Mucosa of rectum (tissue), 2 donors: ENCODE measurements at regions not wholly inside any gene's neighbourhood (a gene's known extent, or its start where the extent isn't known, plus 50 kb on each side); places are given as distances from the start of the nearest gene placed in this dataset.

Experiments used
- H3K27ac ChIP-seq, 2 donors: one replicate each; pipeline ENCODE4 v1.7.0; 2013; ENCODE audit warnings: inconsistent platforms in 2 of 2, low read depth in 2 of 2, low read length in 2 of 2
- H3K27me3 ChIP-seq, 2 donors: one replicate each; pipeline ENCODE4 v1.7.0; 2013; ENCODE audit warnings: low read length in 2 of 2; ENCODE audit not compliant: control insufficient read depth in 2 of 2, insufficient read depth in 2 of 2
- H3K36me3 ChIP-seq, 2 donors: one replicate each; pipeline ENCODE4 v1.7.0; 2013; ENCODE audit warnings: low read length in 2 of 2; ENCODE audit not compliant: control insufficient read depth in 2 of 2, insufficient read depth in 2 of 2
- H3K4me1 ChIP-seq, 2 donors: one replicate each; pipeline ENCODE4 v1.7.0; 2013; ENCODE audit warnings: low read length in 2 of 2, mild to moderate bottlenecking in 1 of 2; ENCODE audit not compliant: control insufficient read depth in 2 of 2, insufficient read depth in 2 of 2
- H3K4me3 ChIP-seq, 2 donors: one replicate each; pipeline ENCODE4 v1.7.0; 2013; ENCODE audit warnings: low read length in 2 of 2
- H3K9ac ChIP-seq, 2 donors: one replicate each; pipeline ENCODE4 v1.7.0; 2013; ENCODE audit warnings: low read length in 2 of 2, low read depth in 1 of 2, mild to moderate bottlenecking in 1 of 2
- H3K9me3 ChIP-seq, 2 donors: one replicate each; pipeline ENCODE4 v1.7.0; 2013; ENCODE audit warnings: low read length in 2 of 2; ENCODE audit not compliant: control insufficient read depth in 2 of 2
- donor health status: healthy.
- donor health status: Normal muscosa, but diverticular disease.

GRCh38 chr4:15262396-15262795, 165.4 kb upstream of the C1QTNF7 start:
- Histone ChIP-seq H3K9me3 (no peaks in the 10 kb centered on the region), H3K9ac (no peak overlapping the region), H3K27me3 (no peaks in the 10 kb centered on the region), H3K4me3 (no peak overlapping the region), H3K27ac (no peak overlapping the region), H3K4me1 (no peaks in the 10 kb centered on the region), H3K36me3 (no peaks in the 10 kb centered on the region)

GRCh38 chr4:15270201-15270600, 157.6 kb upstream of the C1QTNF7 start:
- H3K27me3 ChIP-seq = no peaks in the 10 kb centered on the region
- no peak overlapping the region for H3K27ac ChIP-seq
- H3K4me1 ChIP-seq = no peaks in the 10 kb centered on the region
- no peak overlapping the region for H3K9ac ChIP-seq
- no peak overlapping the region for H3K4me3 ChIP-seq
- no peaks in the 10 kb centered on the region for H3K9me3 ChIP-seq
- H3K36me3 ChIP-seq = no peaks in the 10 kb centered on the region

- no peak overlapping the region for H3K27ac ChIP-seq
- no peak overlapping the region for H3K4me3 ChIP-seq
- no peaks in the 10 kb centered on the region for H3K4me1 ChIP-seq
- no peak overlapping the region for H3K9ac ChIP-seq
- H3K27me3 ChIP-seq = no peaks in the 10 kb centered on the region
- H3K9me3 ChIP-seq = no peaks in the 10 kb centered on the region
- H3K36me3 ChIP-seq = no peaks in the 10 kb centered on the region
Measured at GRCh38 chr4:15286041-15286440, 141.8 kb upstream of the C1QTNF7 start.

- no peaks in the 10 kb centered on the region for H3K27me3 ChIP-seq
- H3K4me3 ChIP-seq = no peak overlapping the region
- no peaks in the 10 kb centered on the region for H3K4me1 ChIP-seq
- no peaks in the 10 kb centered on the region for H3K36me3 ChIP-seq
- H3K9me3 ChIP-seq = no peaks in the 10 kb centered on the region
- no peak overlapping the region for H3K27ac ChIP-seq
- H3K9ac ChIP-seq = no peak overlapping the region
Measured at GRCh38 chr4:15291122-15291521, 136.7 kb upstream of the C1QTNF7 start.

DNA sequence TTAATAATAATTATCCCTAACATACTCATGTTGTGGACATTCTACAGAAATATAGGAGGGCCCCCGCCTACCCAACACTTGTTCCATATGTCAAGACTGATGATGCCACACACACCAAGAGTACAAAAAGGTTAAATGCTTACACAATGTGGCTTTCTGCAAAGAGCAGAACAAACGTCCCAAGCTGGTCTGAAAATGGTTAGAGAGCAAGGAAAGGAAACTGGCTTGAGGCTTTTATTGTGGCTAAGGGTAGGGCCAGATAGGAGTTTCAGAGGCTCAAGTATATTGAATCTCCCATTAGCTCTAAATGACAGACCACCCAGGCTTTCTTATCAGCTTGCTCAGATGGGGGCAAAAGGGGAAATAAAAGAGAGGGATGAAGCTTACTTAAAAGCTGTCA, 134.1 kb upstream of the C1QTNF7 start:
- Histone ChIP-seq H3K27ac (no peak overlapping the region), H3K4me1 (no peaks in the 10 kb centered on the region), H3K4me3 (no peak overlapping the region), H3K9ac (no peak overlapping the region), H3K9me3 (no peaks in the 10 kb centered on the region), H3K36me3 (no peaks in the 10 kb centered on the region), H3K27me3 (no peaks in the 10 kb centered on the region)

GRCh38 chr4:15294202-15294601, 133.6 kb upstream of the C1QTNF7 start:
- no peak overlapping the region for H3K4me3 ChIP-seq
- no peaks in the 10 kb centered on the region for H3K4me1 ChIP-seq
- H3K36me3 ChIP-seq = no peaks in the 10 kb centered on the region
- H3K27ac ChIP-seq = no peak overlapping the region
- H3K9ac ChIP-seq = no peak overlapping the region
- no peaks in the 10 kb centered on the region for H3K27me3 ChIP-seq
- H3K9me3 ChIP-seq = no peaks in the 10 kb centered on the region

DNA sequence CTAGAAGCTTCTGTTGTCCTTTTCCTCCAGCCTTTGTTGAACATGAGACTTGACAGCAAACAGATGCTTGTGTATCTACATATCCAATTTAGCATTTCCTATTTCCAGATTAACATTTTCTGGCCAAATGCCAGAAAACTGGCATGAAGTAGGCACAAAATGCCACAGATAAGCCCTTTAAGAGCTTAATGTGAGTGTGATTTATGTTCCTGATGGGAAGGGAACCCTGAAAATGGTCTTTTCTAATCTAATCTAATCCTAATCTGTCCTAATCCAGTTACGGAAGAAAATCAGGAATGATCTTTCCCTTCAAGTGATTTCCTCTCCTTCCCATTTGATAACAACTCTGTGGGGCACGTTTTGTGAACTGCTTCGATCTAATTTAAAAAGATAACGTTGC, 133.0 kb upstream of the C1QTNF7 start:
- Histone ChIP-seq H3K27me3 (no peaks in the 10 kb centered on the region), H3K4me1 (no peaks in the 10 kb centered on the region), H3K36me3 (no peaks in the 10 kb centered on the region), H3K9ac (no peak overlapping the region), H3K4me3 (no peak overlapping the region), H3K27ac (no peak overlapping the region), H3K9me3 (no peaks in the 10 kb centered on the region)

- H3K27me3 ChIP-seq = no peaks in the 10 kb centered on the region
- no peak overlapping the region for H3K4me3 ChIP-seq
- H3K36me3 ChIP-seq = no peaks in the 10 kb centered on the region
- no peak overlapping the region for H3K27ac ChIP-seq
- no peak overlapping the region for H3K9ac ChIP-seq
- H3K4me1 ChIP-seq = no peaks in the 10 kb centered on the region
- no peaks in the 10 kb centered on the region for H3K9me3 ChIP-seq
Measured at GRCh38 chr4:15295421-15296162, 132.2 kb upstream of the C1QTNF7 start.

DNA sequence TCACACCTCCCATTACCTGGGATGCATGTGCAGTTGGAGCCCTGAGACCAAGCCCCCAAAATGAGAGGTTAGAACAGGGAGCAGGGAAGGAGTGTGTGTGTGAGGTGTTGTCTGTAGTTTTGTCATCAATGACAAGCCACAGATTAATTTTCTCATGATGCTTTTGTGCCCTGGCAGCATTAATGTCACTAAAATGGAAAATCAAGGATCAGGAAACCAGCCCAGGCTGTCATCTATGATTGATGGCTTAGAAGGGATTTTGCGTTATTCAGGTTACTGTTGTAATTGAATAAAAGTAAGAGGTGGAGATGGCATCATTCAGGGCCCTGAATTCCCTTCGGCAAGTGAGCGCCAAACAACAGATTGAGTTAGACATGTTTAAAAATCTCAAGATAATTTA, 130.5 kb upstream of the C1QTNF7 start:
- H3K4me1 ChIP-seq = no peaks in the 10 kb centered on the region
- H3K27me3 ChIP-seq = no peaks in the 10 kb centered on the region
- H3K4me3 ChIP-seq = no peak overlapping the region
- no peaks in the 10 kb centered on the region for H3K9me3 ChIP-seq
- H3K36me3 ChIP-seq = no peaks in the 10 kb centered on the region
- no peak overlapping the region for H3K9ac ChIP-seq
- H3K27ac ChIP-seq = no peak overlapping the region

- Histone ChIP-seq H3K9ac (no peak overlapping the region), H3K4me1 (no peaks in the 10 kb centered on the region), H3K4me3 (no peak overlapping the region), H3K9me3 (no peaks in the 10 kb centered on the region), H3K27ac (no peak overlapping the region), H3K27me3 (no peaks in the 10 kb centered on the region), H3K36me3 (no peaks in the 10 kb centered on the region)
Measured at GRCh38 chr4:15299627-15300026, 128.2 kb upstream of the C1QTNF7 start.
